Liver (tissue), 7 donors: ENCODE measurements at regions not wholly inside any gene's neighbourhood (a gene's known extent, or its start where the extent isn't known, plus 50 kb on each side); places are given as distances from the start of the nearest gene placed in this dataset.

Source experiments
- DNase-seq: peaks from one replicate; pipeline ENCODE4 v3.0.0-alpha.2; 2017; ENCODE audit warnings: low spot score
- H3K27ac ChIP-seq, 2 donors: one replicate each; pipeline ENCODE4 v1.7.0; 2013; ENCODE audit warnings: inconsistent platforms in 2 of 2, low read length in 2 of 2, control low read depth in 1 of 2, low read depth in 1 of 2, mild to moderate bottlenecking in 1 of 2
- H3K27me3 ChIP-seq, 4 donors: one replicate each; pipeline versions ENCODE4 v1.6.1 to v1.7.0; 2013; ENCODE audit warnings: low read length in 3 of 4, inconsistent platforms in 1 of 4, mild to moderate bottlenecking in 1 of 4, moderate library complexity in 1 of 4; ENCODE audit not compliant: control insufficient read depth in 4 of 4, insufficient read depth in 4 of 4
- H3K36me3 ChIP-seq, 4 donors: one replicate each; pipeline versions ENCODE4 v1.6.1 to v1.7.0; 2013; ENCODE audit warnings: low read length in 3 of 4, mild to moderate bottlenecking in 3 of 4, low read depth in 1 of 4, moderate library complexity in 1 of 4; ENCODE audit not compliant: control insufficient read depth in 4 of 4, insufficient read depth in 3 of 4
- H3K4me1 ChIP-seq, 4 donors: one replicate each; pipeline versions ENCODE4 v1.6.1 to v1.7.0; 2013; ENCODE audit warnings: low read length in 3 of 4, mild to moderate bottlenecking in 3 of 4, moderate library complexity in 1 of 4; ENCODE audit not compliant: control insufficient read depth in 4 of 4, insufficient read depth in 4 of 4
- H3K4me3 ChIP-seq, 3 donors: one replicate each; pipeline versions ENCODE4 v1.6.1 to v1.7.0; 2013; ENCODE audit warnings: low read length in 3 of 3, control low read depth in 1 of 3, low read depth in 1 of 3, mild to moderate bottlenecking in 1 of 3
- H3K9ac ChIP-seq, 2 donors: one replicate each; pipeline ENCODE4 v1.7.0; 2013; ENCODE audit warnings: low read length in 2 of 2, mild to moderate bottlenecking in 2 of 2, moderate library complexity in 2 of 2, control low read depth in 1 of 2, low read depth in 1 of 2
- H3K9me3 ChIP-seq, 4 donors: one replicate each; pipeline versions ENCODE4 v1.6.1 to v1.7.0; 2013; ENCODE audit warnings: low read length in 3 of 4; ENCODE audit not compliant: control insufficient read depth in 4 of 4
- ATF3 ChIP-seq: IDR thresholded peaks from 2 replicates; pipeline ENCODE4 v1.6.1; 2016; ENCODE audit warnings: antibody characterized with exemption
- EGR1 ChIP-seq, 2 donors: IDR thresholded peaks; 2 replicates each; pipeline ENCODE4 v1.6.1; 2016 to 2018; ENCODE audit warnings: antibody characterized with exemption in 2 of 2, low read depth in 2 of 2
- FOXA1 ChIP-seq: IDR thresholded peaks from 2 replicates; pipeline ENCODE4 v1.6.1; 2016; ENCODE audit warnings: antibody characterized with exemption
- FOXA2 ChIP-seq: IDR thresholded peaks from 2 replicates; pipeline ENCODE4 v1.6.1; 2016; ENCODE audit warnings: antibody characterized with exemption
- GABPA ChIP-seq, 2 donors: IDR thresholded peaks in 1 of 2; conservative IDR thresholded peaks in 1 of 2; 2 replicates each; pipeline ENCODE4 v1.6.1; 2016; ENCODE audit warnings: antibody characterized with exemption in 2 of 2, mild to moderate bottlenecking in 1 of 2, moderate library complexity in 1 of 2
- HNF4A ChIP-seq, 2 donors: conservative IDR thresholded peaks; 2 replicates each; pipeline ENCODE4 v1.6.1; 2016; ENCODE audit warnings: antibody characterized with exemption in 2 of 2, mild to moderate bottlenecking in 2 of 2
- HNF4G ChIP-seq: IDR thresholded peaks from 2 replicates; pipeline ENCODE4 v1.6.1; 2016; ENCODE audit warnings: antibody characterized with exemption
- JUND ChIP-seq, 2 donors: IDR thresholded peaks; 2 replicates each; pipeline ENCODE4 v1.6.1; 2016; ENCODE audit warnings: antibody characterized with exemption in 2 of 2
- NR2F2 ChIP-seq: IDR thresholded peaks from 2 replicates; pipeline ENCODE4 v1.6.1; 2016; ENCODE audit warnings: antibody characterized with exemption
- RAD21 ChIP-seq, 2 donors: IDR thresholded peaks; 2 replicates each; pipeline ENCODE4 v1.6.1; 2016; ENCODE audit warnings: antibody characterized with exemption in 2 of 2, mild to moderate bottlenecking in 2 of 2
- REST ChIP-seq: IDR thresholded peaks from 2 replicates; pipeline ENCODE4 v1.6.1; 2016; ENCODE audit warnings: antibody characterized with exemption, mild to moderate bottlenecking
- RXRA ChIP-seq, 2 donors: IDR thresholded peaks; 2 replicates each; pipeline ENCODE4 v1.6.1; 2017 to 2018; ENCODE audit warnings: antibody characterized with exemption in 2 of 2, mild to moderate bottlenecking in 1 of 2
- TAF1 ChIP-seq: conservative IDR thresholded peaks from 2 replicates; pipeline ENCODE4 v1.6.1; 2016; ENCODE audit warnings: antibody characterized with exemption, mild to moderate bottlenecking
- YY1 ChIP-seq: IDR thresholded peaks from 2 replicates; pipeline ENCODE4 v1.6.1; 2016; ENCODE audit warnings: antibody characterized with exemption, mild to moderate bottlenecking
- WGBS: extraction: QIAGEN DNeasy Blood & Tissue Kit; methylation state at CpG from one replicate; pipeline ENCODE4 v1.1.7; 2013; 5-methylcytosine and 5-hydroxymethylcytosine counted together
- TF ChIP-seq, protein P1 (sequence below): IDR thresholded peaks from 2 replicates; pipeline ENCODE4 v1.6.1; 2016; ENCODE audit warnings: antibody characterized with exemption
- TF ChIP-seq, protein P2 (sequence below): IDR thresholded peaks from 2 replicates; pipeline ENCODE4 v1.6.1; 2016; ENCODE audit warnings: antibody characterized with exemption
- donor health status: healthy.
- donor health status: healthy.
- donor health status: healthy.
- donor health status: healthy.

DNA sequence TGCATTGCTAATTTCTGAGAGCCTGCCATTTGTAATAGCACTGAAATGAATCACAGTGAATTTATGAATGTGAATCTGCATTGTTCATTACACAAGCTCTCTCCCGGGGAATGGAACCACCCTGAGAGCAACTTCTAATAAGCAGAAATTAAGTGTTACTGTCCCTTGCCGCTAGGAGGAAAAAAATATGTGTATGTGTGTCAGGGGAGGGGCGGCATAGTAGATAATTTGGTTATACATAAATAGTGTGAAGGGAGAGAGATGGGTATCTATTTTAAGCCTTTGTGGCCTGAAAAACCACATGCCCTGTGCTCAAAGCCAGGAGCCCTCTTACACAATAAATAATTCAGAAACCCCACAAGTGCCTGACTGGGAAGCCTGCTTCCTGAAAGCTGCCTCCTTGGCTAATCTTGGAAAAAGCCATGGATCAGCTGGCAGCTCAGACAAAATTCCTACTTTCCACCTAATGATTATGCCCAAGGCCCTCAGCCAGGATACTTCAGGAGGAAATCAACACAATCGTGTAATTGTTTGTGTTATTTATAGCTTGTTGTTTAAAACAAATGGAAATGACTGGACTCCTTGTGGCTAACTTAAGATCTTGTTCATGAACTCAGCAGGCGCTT lies 366.2 kb upstream of the KITLG start (continued):
- no peak for TF ChIP-seq RAD21 (IDR thresholded peaks at IDR 0.05)
- no peak for TF ChIP-seq TAF1

- DNase-seq = no peak
- 82% methylated on average over 3 of the region's 3 CpGs for WGBS
- H3K9ac ChIP-seq = no peak overlapping the region
- no peak overlapping the region for H3K4me3 ChIP-seq
- no peaks in the 10 kb centered on the region for H3K9me3 ChIP-seq
- TF ChIP-seq EGR1 (IDR thresholded peaks at IDR 0.05; ENCODE audit: low read depth in 2 of 2) (no peak), ATF3 (no peak), JUND (IDR thresholded peaks at IDR 0.05) (no peak), RXRA (IDR thresholded peaks at IDR 0.05) (no peak), FOXA1 (no peak), HNF4G (no peak), FOXA2 (no peak), RAD21 (IDR thresholded peaks at IDR 0.05) (no peak), HNF4A (conservative IDR thresholded peaks at IDR 0.05) (no peak), TAF1 (no peak), REST (no peak), GABPA (IDR thresholded peaks at IDR 0.05 in 1 of 2, conservative IDR thresholded peaks at IDR 0.05 in 1 of 2) (no peak), YY1 (no peak), NR2F2 (no peak)
- TF ChIP-seq, protein P1, sequence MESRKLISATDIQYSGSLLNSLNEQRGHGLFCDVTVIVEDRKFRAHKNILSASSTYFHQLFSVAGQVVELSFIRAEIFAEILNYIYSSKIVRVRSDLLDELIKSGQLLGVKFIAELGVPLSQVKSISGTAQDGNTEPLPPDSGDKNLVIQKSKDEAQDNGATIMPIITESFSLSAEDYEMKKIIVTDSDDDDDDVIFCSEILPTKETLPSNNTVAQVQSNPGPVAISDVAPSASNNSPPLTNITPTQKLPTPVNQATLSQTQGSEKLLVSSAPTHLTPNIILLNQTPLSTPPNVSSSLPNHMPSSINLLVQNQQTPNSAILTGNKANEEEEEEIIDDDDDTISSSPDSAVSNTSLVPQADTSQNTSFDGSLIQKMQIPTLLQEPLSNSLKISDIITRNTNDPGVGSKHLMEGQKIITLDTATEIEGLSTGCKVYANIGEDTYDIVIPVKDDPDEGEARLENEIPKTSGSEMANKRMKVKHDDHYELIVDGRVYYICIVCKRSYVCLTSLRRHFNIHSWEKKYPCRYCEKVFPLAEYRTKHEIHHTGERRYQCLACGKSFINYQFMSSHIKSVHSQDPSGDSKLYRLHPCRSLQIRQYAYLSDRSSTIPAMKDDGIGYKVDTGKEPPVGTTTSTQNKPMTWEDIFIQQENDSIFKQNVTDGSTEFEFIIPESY = no peak
- TF ChIP-seq, protein P2, sequence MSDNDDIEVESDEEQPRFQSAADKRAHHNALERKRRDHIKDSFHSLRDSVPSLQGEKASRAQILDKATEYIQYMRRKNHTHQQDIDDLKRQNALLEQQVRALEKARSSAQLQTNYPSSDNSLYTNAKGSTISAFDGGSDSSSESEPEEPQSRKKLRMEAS = no peak
- H3K36me3 ChIP-seq = no peaks in the 10 kb centered on the region
- H3K27me3 ChIP-seq = no peaks in the 10 kb centered on the region
- H3K27ac ChIP-seq = no peak overlapping the region
- H3K4me1 ChIP-seq = no peaks in the 10 kb centered on the region
These were observed 364.9 kb upstream of the KITLG start for GRCh38 chr12:88945051-88945732.
